ENCODE measurements at regions not wholly inside any gene's neighbourhood (a gene's known extent, or its start where the extent isn't known, plus 50 kb on each side); places are given as distances from the start of the nearest gene placed in this dataset.

GRCh38 chr19:33982706-33983105 is 186.0 kb downstream of the KCTD15 start:
- H3K27me3 ChIP-seq (ENCODE audit: insufficient read depth, low read length): no peaks in the 10 kb centered on the region
- H3K9me3 ChIP-seq (ENCODE audit: insufficient read depth, low read depth, low read length): peaks cover 8% of the 10 kb centered on the region; the same call in 1 of the 2 replicates
- no peak overlapping the region for H3K9ac ChIP-seq (ENCODE audit: low read depth, low read length)
- no peak overlapping the region for H3K4me3 ChIP-seq (ENCODE audit: low read length)
- no peaks in the 10 kb centered on the region for H3K4me1 ChIP-seq (ENCODE audit: insufficient read depth, low read length)
- H3K27ac ChIP-seq (ENCODE audit: low read depth, low read length): no peak overlapping the region
- H3K36me3 ChIP-seq (ENCODE audit: insufficient read depth, low read length): no peaks in the 10 kb centered on the region

GRCh38 chr19:33988601-33989000 is 183.7 kb upstream of the LSM14A start:
- no peak overlapping the region for H3K27ac ChIP-seq (ENCODE audit: low read depth, low read length)
- WGBS: 86% methylated on average over 3 of the region's 3 CpGs
- no peaks in the 10 kb centered on the region for H3K36me3 ChIP-seq (ENCODE audit: insufficient read depth, low read length)
- H3K9ac ChIP-seq (ENCODE audit: low read depth, low read length): no peak overlapping the region
- no peak overlapping the region for H3K4me3 ChIP-seq (ENCODE audit: low read length)
- no peaks in the 10 kb centered on the region for H3K27me3 ChIP-seq (ENCODE audit: insufficient read depth, low read length)
- no peaks in the 10 kb centered on the region for H3K4me1 ChIP-seq (ENCODE audit: insufficient read depth, low read length)
- H3K9me3 ChIP-seq (ENCODE audit: insufficient read depth, low read depth, low read length): peaks cover 28% of the 10 kb centered on the region

- no peak overlapping the region for H3K9ac ChIP-seq (ENCODE audit: low read depth, low read length)
- 0 out of 2 replicates have a peak, but pooled peaks cover 5% of the 10 kb centered on the region for H3K4me1 ChIP-seq (ENCODE audit: insufficient read depth, low read length)
- H3K9me3 ChIP-seq (ENCODE audit: insufficient read depth, low read depth, low read length): 0 out of 2 replicates have a peak, but pooled peaks cover 8% of the 10 kb centered on the region
- no peaks in the 10 kb centered on the region for H3K27me3 ChIP-seq (ENCODE audit: insufficient read depth, low read length)
- 80% methylated on average over 2 of the region's 2 CpGs for WGBS
- H3K27ac ChIP-seq (ENCODE audit: low read depth, low read length): no peak overlapping the region
- H3K36me3 ChIP-seq (ENCODE audit: insufficient read depth, low read length): no peaks in the 10 kb centered on the region
- no peak overlapping the region for H3K4me3 ChIP-seq (ENCODE audit: low read length)
Observed at GRCh38 chr19:33997690-33998089, 174.6 kb upstream of the LSM14A start.

GRCh38 chr19:33998302-33998701 is 174.0 kb upstream of the LSM14A start:
- H3K4me1 ChIP-seq (ENCODE audit: insufficient read depth, low read length): 0 out of 2 replicates have a peak, but pooled peaks cover 5% of the 10 kb centered on the region
- 55% methylated on average over 5 of the region's 5 CpGs for WGBS
- H3K4me3 ChIP-seq (ENCODE audit: low read length): no peak overlapping the region
- no peak overlapping the region for H3K9ac ChIP-seq (ENCODE audit: low read depth, low read length)
- 0 out of 2 replicates have a peak, but pooled peaks cover 2% of the 10 kb centered on the region for H3K9me3 ChIP-seq (ENCODE audit: insufficient read depth, low read depth, low read length)
- H3K27me3 ChIP-seq (ENCODE audit: insufficient read depth, low read length): no peaks in the 10 kb centered on the region
- H3K27ac ChIP-seq (ENCODE audit: low read depth, low read length): no peak overlapping the region
- H3K36me3 ChIP-seq (ENCODE audit: insufficient read depth, low read length): no peaks in the 10 kb centered on the region

- H3K9ac ChIP-seq (ENCODE audit: low read depth, low read length): no peak overlapping the region
- no peak overlapping the region for H3K27ac ChIP-seq (ENCODE audit: low read depth, low read length)
- 98% methylated on average over 3 of the region's 4 CpGs for WGBS
- no peaks in the 10 kb centered on the region for H3K27me3 ChIP-seq (ENCODE audit: insufficient read depth, low read length)
- H3K36me3 ChIP-seq (ENCODE audit: insufficient read depth, low read length): no peaks in the 10 kb centered on the region
- H3K9me3 ChIP-seq (ENCODE audit: insufficient read depth, low read depth, low read length): no peaks in the 10 kb centered on the region
- H3K4me3 ChIP-seq (ENCODE audit: low read length): no peak overlapping the region
- H3K4me1 ChIP-seq (ENCODE audit: insufficient read depth, low read length): 0 out of 2 replicates have a peak, but pooled peaks cover 5% of the 10 kb centered on the region
Observed at GRCh38 chr19:33998739-33999345, 173.5 kb upstream of the LSM14A start.

- Histone ChIP-seq H3K9ac (ENCODE audit: low read depth, low read length) (no peak overlapping the region), H3K9me3 (ENCODE audit: insufficient read depth, low read depth, low read length) (peaks cover 10% of the 10 kb centered on the region; the same call in 1 of the 2 replicates), H3K4me1 (ENCODE audit: insufficient read depth, low read length) (no peaks in the 10 kb centered on the region), H3K27ac (ENCODE audit: low read depth, low read length) (no peak overlapping the region), H3K36me3 (ENCODE audit: insufficient read depth, low read length) (no peaks in the 10 kb centered on the region), H3K4me3 (ENCODE audit: low read length) (no peak overlapping the region), H3K27me3 (ENCODE audit: insufficient read depth, low read length) (no peaks in the 10 kb centered on the region)
- 78% methylated on average over 3 of the region's 3 CpGs for WGBS
Observed at GRCh38 chr19:34017024-34017423, 155.3 kb upstream of the LSM14A start.

GRCh38 chr19:34017601-34018000 is 154.7 kb upstream of the LSM14A start:
- Histone ChIP-seq H3K27me3 (ENCODE audit: insufficient read depth, low read length) (no peaks in the 10 kb centered on the region), H3K9me3 (ENCODE audit: insufficient read depth, low read depth, low read length) (peaks cover 8% of the 10 kb centered on the region), H3K4me3 (ENCODE audit: low read length) (no peak overlapping the region), H3K36me3 (ENCODE audit: insufficient read depth, low read length) (no peaks in the 10 kb centered on the region), H3K27ac (ENCODE audit: low read depth, low read length) (no peak overlapping the region), H3K9ac (ENCODE audit: low read depth, low read length) (no peak overlapping the region), H3K4me1 (ENCODE audit: insufficient read depth, low read length) (no peaks in the 10 kb centered on the region)
- WGBS: 88% methylated on average over 5 of the region's 5 CpGs

GRCh38 chr19:34018546-34018945 is 153.8 kb upstream of the LSM14A start:
- H3K9me3 ChIP-seq (ENCODE audit: insufficient read depth, low read depth, low read length): peaks cover 17% of the 10 kb centered on the region
- no peak overlapping the region for H3K9ac ChIP-seq (ENCODE audit: low read depth, low read length)
- H3K4me1 ChIP-seq (ENCODE audit: insufficient read depth, low read length): no peaks in the 10 kb centered on the region
- H3K27me3 ChIP-seq (ENCODE audit: insufficient read depth, low read length): no peaks in the 10 kb centered on the region
- H3K36me3 ChIP-seq (ENCODE audit: insufficient read depth, low read length): no peaks in the 10 kb centered on the region
- 74% methylated on average over 1 of the region's 1 CpG for WGBS
- H3K27ac ChIP-seq (ENCODE audit: low read depth, low read length): no peak overlapping the region
- no peak overlapping the region for H3K4me3 ChIP-seq (ENCODE audit: low read length)

GRCh38 chr19:34023381-34023780 is 148.9 kb upstream of the LSM14A start:
- H3K4me3 ChIP-seq (ENCODE audit: low read length): no peak overlapping the region
- no peaks in the 10 kb centered on the region for H3K36me3 ChIP-seq (ENCODE audit: insufficient read depth, low read length)
- no peaks in the 10 kb centered on the region for H3K27me3 ChIP-seq (ENCODE audit: insufficient read depth, low read length)
- no peaks in the 10 kb centered on the region for H3K4me1 ChIP-seq (ENCODE audit: insufficient read depth, low read length)
- 94% methylated on average over 5 of the region's 5 CpGs for WGBS
- H3K9me3 ChIP-seq (ENCODE audit: insufficient read depth, low read depth, low read length): peaks cover 26% of the 10 kb centered on the region
- H3K9ac ChIP-seq (ENCODE audit: low read depth, low read length): no peak overlapping the region
- H3K27ac ChIP-seq (ENCODE audit: low read depth, low read length): no peak overlapping the region

GRCh38 chr19:34033880-34034279 is 138.4 kb upstream of the LSM14A start:
- no peaks in the 10 kb centered on the region for H3K27me3 ChIP-seq (ENCODE audit: insufficient read depth, low read length)
- H3K4me3 ChIP-seq (ENCODE audit: low read length): no peak overlapping the region
- H3K36me3 ChIP-seq (ENCODE audit: insufficient read depth, low read length): no peaks in the 10 kb centered on the region
- no peaks in the 10 kb centered on the region for H3K4me1 ChIP-seq (ENCODE audit: insufficient read depth, low read length)
- no peak overlapping the region for H3K9ac ChIP-seq (ENCODE audit: low read depth, low read length)
- no peak overlapping the region for H3K27ac ChIP-seq (ENCODE audit: low read depth, low read length)
- H3K9me3 ChIP-seq (ENCODE audit: insufficient read depth, low read depth, low read length): no peaks in the 10 kb centered on the region
- WGBS: 98% methylated on average over 3 of the region's 3 CpGs

GRCh38 chr19:34034318-34034846 is 137.9 kb upstream of the LSM14A start:
- no peak overlapping the region for H3K4me3 ChIP-seq (ENCODE audit: low read length)
- H3K36me3 ChIP-seq (ENCODE audit: insufficient read depth, low read length): no peaks in the 10 kb centered on the region
- 87% methylated on average over 2 of the region's 2 CpGs for WGBS
- H3K9me3 ChIP-seq (ENCODE audit: insufficient read depth, low read depth, low read length): no peaks in the 10 kb centered on the region
- H3K27me3 ChIP-seq (ENCODE audit: insufficient read depth, low read length): no peaks in the 10 kb centered on the region
- no peak overlapping the region for H3K9ac ChIP-seq (ENCODE audit: low read depth, low read length)
- no peak overlapping the region for H3K27ac ChIP-seq (ENCODE audit: low read depth, low read length)
- no peaks in the 10 kb centered on the region for H3K4me1 ChIP-seq (ENCODE audit: insufficient read depth, low read length)
